ENCODE measurements at regions not wholly inside any gene's neighbourhood (a gene's known extent, or its start where the extent isn't known, plus 50 kb on each side); places are given as distances from the start of the nearest gene placed in this dataset.

- TF ChIP-seq POLR2A (IDR thresholded peaks at IDR 0.05) = no peak
- no peak for TF ChIP-seq CTCF (IDR thresholded peaks at IDR 0.05)
These were observed 54.3 kb upstream of the AKR1E2 start for GRCh38 chr10:4771554-4772201.

Data from sigmoid colon (tissue), 3 donors.